NB4 (cell line): ENCODE measurements at regions not wholly inside any gene's neighbourhood (a gene's known extent, or its start where the extent isn't known, plus 50 kb on each side); places are given as distances from the start of the nearest gene placed in this dataset.

Experiments used
- DNase-seq: peaks from one replicate; pipeline ENCODE4 v3.0.0; 2010; ENCODE audit warnings: low read depth
- H3K4me3 ChIP-seq: one replicate; pipeline ENCODE4 v1.5.1; 2011; ENCODE audit warnings: mild to moderate bottlenecking, low read depth, low read length, moderate library complexity
- CTCF ChIP-seq: IDR thresholded peaks from one replicate; pipeline ENCODE4 v1.5.1; 2012; ENCODE audit warnings: low read depth, low read length
- MAX ChIP-seq: IDR thresholded peaks from 2 replicates; pipeline ENCODE4 v1.6.1; 2011; ENCODE audit warnings: low read depth, low read length
- MYC ChIP-seq: IDR thresholded peaks from 2 replicates; pipeline ENCODE4 v1.6.1; 2011; ENCODE audit warnings: low read depth, low read length
- POLR2A ChIP-seq: IDR thresholded peaks from 2 replicates; pipeline ENCODE4 v1.6.1; 2011; ENCODE audit warnings: mild to moderate bottlenecking; ENCODE audit not compliant: insufficient read length; ENCODE audit errors: extremely low read depth

GRCh38 chr11:69401715-69402114 is 79.7 kb upstream of the LINC01488 start:
- DNase-seq: peak; percentile 87
- no peak for TF ChIP-seq CTCF
- no peak for TF ChIP-seq MYC
- no peak for TF ChIP-seq POLR2A
- TF ChIP-seq MAX: no peak
- peak overlapping the region; percentile 4 for H3K4me3 ChIP-seq

GRCh38 chr11:69402251-69402887 is 79.1 kb upstream of the LINC01488 start:
- no peak for DNase-seq
- H3K4me3 ChIP-seq: no peak overlapping the region
- TF ChIP-seq MAX (no peak), MYC (no peak), CTCF (no peak), POLR2A (no peak)

GRCh38 chr11:69403556-69404215 is 77.8 kb upstream of the LINC01488 start:
- peak; percentile 70 for DNase-seq
- H3K4me3 ChIP-seq: no peak overlapping the region
- TF ChIP-seq POLR2A (no peak), MYC (no peak), CTCF (no peak), MAX (no peak)

- DNase-seq: no peak
- TF ChIP-seq MYC (no peak), CTCF (no peak), MAX (no peak), POLR2A (no peak)
- no peak overlapping the region for H3K4me3 ChIP-seq
These were observed 75.4 kb upstream of the LINC01488 start for GRCh38 chr11:69406060-69406459.

- TF ChIP-seq MAX (no peak), MYC (no peak), CTCF (no peak), POLR2A (no peak)
- no peak overlapping the region for H3K4me3 ChIP-seq
- DNase-seq: no peak
These were observed 71.4 kb upstream of the LINC01488 start for GRCh38 chr11:69409812-69410645.
